Smooth muscle cell (in vitro differentiated cells): ENCODE measurements at regions not wholly inside any gene's neighbourhood (a gene's known extent, or its start where the extent isn't known, plus 50 kb on each side); places are given as distances from the start of the nearest gene placed in this dataset.

Experiments used
- DNase-seq: peaks from one replicate; lab custom pipeline; 2025; ENCODE audit not compliant: unreplicated experiment; lab: John Stamatoyannopoulos, UW
- H2AFZ ChIP-seq: fragments of 200-600 bp; sonication (generic); 2 replicates; pipeline ENCODE4 v1.6.0; 2016; ENCODE audit warnings: antibody characterized with exemption, low read depth, mild to moderate bottlenecking
- H3F3A ChIP-seq: fragments of 200-600 bp; sonication (generic); 2 replicates; pipeline ENCODE4 v1.6.0; 2017; ENCODE audit warnings: antibody characterized with exemption, low read depth
- H3K27ac ChIP-seq: fragments of 200-600 bp; sonication (generic); 2 replicates; pipeline ENCODE4 v1.5.1; 2016; ENCODE audit warnings: low read depth, mild to moderate bottlenecking
- H3K27me3 ChIP-seq: fragments of 200-600 bp; sonication (generic); 2 replicates; pipeline ENCODE4 v1.6.1; 2016; ENCODE audit warnings: low read depth, mild to moderate bottlenecking
- H3K36me3 ChIP-seq: fragments of 200-600 bp; sonication (generic); 2 replicates; pipeline ENCODE4 v1.5.1; 2016; ENCODE audit warnings: low read depth
- H3K4me1 ChIP-seq: fragments of 200-600 bp; sonication (generic); 2 replicates; pipeline ENCODE4 v1.5.1; 2016; ENCODE audit warnings: low read depth
- H3K4me2 ChIP-seq: fragments of 200-600 bp; sonication (generic); 2 replicates; pipeline ENCODE4 v1.6.0; 2016; ENCODE audit warnings: mild to moderate bottlenecking
- H3K4me3 ChIP-seq: fragments of 200-600 bp; sonication (generic); 2 replicates; pipeline ENCODE4 v1.5.1; 2016; ENCODE audit warnings: mild to moderate bottlenecking
- H3K79me2 ChIP-seq: fragments of 200-600 bp; sonication (generic); 2 replicates; pipeline ENCODE4 v1.6.0; 2016; ENCODE audit warnings: low read depth, mild to moderate bottlenecking
- H3K9ac ChIP-seq: fragments of 200-600 bp; sonication (generic); 2 replicates; pipeline ENCODE4 v1.6.0; 2016; ENCODE audit warnings: low read depth
- H3K9me3 ChIP-seq: fragments of 200-600 bp; sonication (generic); replicated peaks from 2 replicates; pipeline ENCODE4 v1.5.1; 2016; ENCODE audit warnings: low read depth
- H4K20me1 ChIP-seq: fragments of 200-600 bp; sonication (generic); 2 replicates; pipeline ENCODE4 v1.6.0; 2016; ENCODE audit warnings: low read depth
- CTCF ChIP-seq: fragments of 200-600 bp; sonication (generic); IDR thresholded peaks from 2 replicates; pipeline ENCODE4 v1.5.1; 2017; ENCODE audit warnings: borderline replicate concordance, mild to moderate bottlenecking, antibody characterized with exemption; ENCODE audit not compliant: insufficient read depth, poor library complexity, severe bottlenecking
- WGBS: methylation state at CpG from one replicate; pipeline ENCODE4 v1.1.7; 2016; ENCODE audit warnings: low lambda C conversion rate; 5-methylcytosine and 5-hydroxymethylcytosine counted together

- no peak for DNase-seq
These were observed 528.0 kb upstream of the SEMA6A start for GRCh38 chr5:117102591-117102990.

DNA sequence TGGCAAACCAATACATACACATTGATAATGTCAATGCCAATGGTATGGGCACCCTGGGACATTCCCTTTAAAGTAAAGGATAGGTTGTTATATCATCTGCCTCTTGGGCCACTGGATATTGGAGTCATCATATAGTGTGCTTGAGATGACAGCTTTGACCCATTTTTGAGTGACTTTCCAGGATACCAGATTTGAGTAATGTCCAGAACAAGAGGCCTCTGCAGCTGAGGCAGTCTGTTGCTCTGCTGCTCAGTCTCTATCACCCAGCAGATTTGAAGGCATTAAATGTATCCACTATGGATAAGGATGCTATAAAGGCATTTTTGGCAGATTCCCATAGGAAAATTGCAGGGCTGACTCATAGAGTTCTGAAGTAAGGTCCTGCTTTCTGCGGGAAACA lies 525.6 kb upstream of the SEMA6A start:
- Histone ChIP-seq H3K27me3 (no peaks in the 10 kb centered on the region), H3K9ac (no peak overlapping the region), H3K4me2 (no peak overlapping the region), H3K4me1 (peaks cover 51% of the 10 kb centered on the region), H3K9me3 (no peaks in the 10 kb centered on the region), H3K27ac (no peak overlapping the region), H2AFZ (no peak overlapping the region), H3K4me3 (no peak overlapping the region), H3F3A (peaks cover 3% of the 10 kb centered on the region), H4K20me1 (no peaks in the 10 kb centered on the region), H3K36me3 (no peaks in the 10 kb centered on the region), H3K79me2 (no peaks in the 10 kb centered on the region)
- no peak for DNase-seq
- no peak for TF ChIP-seq CTCF
- 45% methylated on average over 1 of the region's 1 CpG for WGBS

More at GRCh38 chr5:117102591-117102990, 528.0 kb upstream of the SEMA6A start:
- TF ChIP-seq CTCF = no peak
- no peaks in the 10 kb centered on the region for H3K79me2 ChIP-seq
- H3K27me3 ChIP-seq = no peaks in the 10 kb centered on the region
- H3K9me3 ChIP-seq = no peaks in the 10 kb centered on the region
- H3K27ac ChIP-seq = no peak overlapping the region
- no peak overlapping the region for H3K4me2 ChIP-seq
- H4K20me1 ChIP-seq = no peaks in the 10 kb centered on the region
- peaks cover 3% of the 10 kb centered on the region for H3F3A ChIP-seq
- H2AFZ ChIP-seq = no peak overlapping the region
- H3K4me1 ChIP-seq = peaks cover 28% of the 10 kb centered on the region
- H3K36me3 ChIP-seq = no peaks in the 10 kb centered on the region
- H3K4me3 ChIP-seq = no peak overlapping the region
- no peak overlapping the region for H3K9ac ChIP-seq

- H4K20me1 ChIP-seq = no peaks in the 10 kb centered on the region
- H3K4me2 ChIP-seq = no peak overlapping the region
- no peak for TF ChIP-seq CTCF
- no peak overlapping the region for H3K4me3 ChIP-seq
- peaks cover 34% of the 10 kb centered on the region for H3K4me1 ChIP-seq
- WGBS = 96% methylated on average over 3 of the region's 3 CpGs
- no peaks in the 10 kb centered on the region for H3K36me3 ChIP-seq
- DNase-seq = no peak
- no peaks in the 10 kb centered on the region for H3K9me3 ChIP-seq
- no peak overlapping the region for H2AFZ ChIP-seq
- no peaks in the 10 kb centered on the region for H3K27me3 ChIP-seq
- no peak overlapping the region for H3K27ac ChIP-seq
- H3K9ac ChIP-seq = no peak overlapping the region
- peaks cover 3% of the 10 kb centered on the region for H3F3A ChIP-seq
- H3K79me2 ChIP-seq = no peaks in the 10 kb centered on the region
These were observed 523.5 kb upstream of the SEMA6A start for GRCh38 chr5:117098094-117098493.
